Endothelial cell of umbilical vein (primary cell): ENCODE measurements at regions not wholly inside any gene's neighbourhood (a gene's known extent, or its start where the extent isn't known, plus 50 kb on each side); places are given as distances from the start of the nearest gene placed in this dataset.

Experiments used
- EZH2 ChIP-seq: IDR thresholded peaks from 2 replicates; pipeline ENCODE4 v1.6.1; 2012; ENCODE audit warnings: borderline replicate concordance, low read depth, mild to moderate bottlenecking, moderate library complexity, low read length, inconsistent platforms; ENCODE audit not compliant: severe bottlenecking
- JUN ChIP-seq: IDR thresholded peaks from 2 replicates; pipeline ENCODE4 v1.6.1; 2011; ENCODE audit warnings: borderline replicate concordance, low read depth; ENCODE audit not compliant: insufficient read length, insufficient read depth
- MAX ChIP-seq: IDR thresholded peaks from 2 replicates; pipeline ENCODE4 v1.6.1; 2011; ENCODE audit not compliant: insufficient read depth, insufficient read length
- POLR2A ChIP-seq: IDR thresholded peaks from 2 replicates; pipeline ENCODE4 v1.6.1; 2012; ENCODE audit warnings: low read depth, mild to moderate bottlenecking, control low read depth, low read length
- POLR2AphosphoS5 ChIP-seq: IDR thresholded peaks from 2 replicates; pipeline ENCODE4 v1.6.1; 2012; ENCODE audit warnings: low read depth, mild to moderate bottlenecking, control low read depth, low read length, moderate library complexity; ENCODE audit not compliant: insufficient read depth
- TF ChIP-seq, protein P1 (sequence below), 2 donors: IDR thresholded peaks; 1 replicate in 1 of 2; 2 replicates in 1 of 2; pipeline ENCODE4 v1.5.1; 2011; ENCODE audit warnings: low read length in 2 of 2, mild to moderate bottlenecking in 2 of 2, moderate library complexity in 2 of 2, control low read depth in 1 of 2, inconsistent platforms in 1 of 2, low read depth in 1 of 2; ENCODE audit not compliant: insufficient read depth in 1 of 2; ENCODE audit errors: extremely low read depth in 1 of 2

- TF ChIP-seq POLR2A (no peak), EZH2 (no peak), POLR2AphosphoS5 (no peak), MAX (no peak), JUN (no peak)
- TF ChIP-seq, protein P1, sequence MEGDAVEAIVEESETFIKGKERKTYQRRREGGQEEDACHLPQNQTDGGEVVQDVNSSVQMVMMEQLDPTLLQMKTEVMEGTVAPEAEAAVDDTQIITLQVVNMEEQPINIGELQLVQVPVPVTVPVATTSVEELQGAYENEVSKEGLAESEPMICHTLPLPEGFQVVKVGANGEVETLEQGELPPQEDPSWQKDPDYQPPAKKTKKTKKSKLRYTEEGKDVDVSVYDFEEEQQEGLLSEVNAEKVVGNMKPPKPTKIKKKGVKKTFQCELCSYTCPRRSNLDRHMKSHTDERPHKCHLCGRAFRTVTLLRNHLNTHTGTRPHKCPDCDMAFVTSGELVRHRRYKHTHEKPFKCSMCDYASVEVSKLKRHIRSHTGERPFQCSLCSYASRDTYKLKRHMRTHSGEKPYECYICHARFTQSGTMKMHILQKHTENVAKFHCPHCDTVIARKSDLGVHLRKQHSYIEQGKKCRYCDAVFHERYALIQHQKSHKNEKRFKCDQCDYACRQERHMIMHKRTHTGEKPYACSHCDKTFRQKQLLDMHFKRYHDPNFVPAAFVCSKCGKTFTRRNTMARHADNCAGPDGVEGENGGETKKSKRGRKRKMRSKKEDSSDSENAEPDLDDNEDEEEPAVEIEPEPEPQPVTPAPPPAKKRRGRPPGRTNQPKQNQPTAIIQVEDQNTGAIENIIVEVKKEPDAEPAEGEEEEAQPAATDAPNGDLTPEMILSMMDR (IDR thresholded peaks at IDR 0.05; ENCODE audit: extremely low read depth in 1 of 2, insufficient read depth in 1 of 2, low read depth in 1 of 2, low read length in 2 of 2) = no peak
Observed at GRCh38 chr2:144146076-144146475, 373.8 kb downstream of the ZEB2 start.
